ENCODE measurements at regions not wholly inside any gene's neighbourhood (a gene's known extent, or its start where the extent isn't known, plus 50 kb on each side); places are given as distances from the start of the nearest gene placed in this dataset.

DNA sequence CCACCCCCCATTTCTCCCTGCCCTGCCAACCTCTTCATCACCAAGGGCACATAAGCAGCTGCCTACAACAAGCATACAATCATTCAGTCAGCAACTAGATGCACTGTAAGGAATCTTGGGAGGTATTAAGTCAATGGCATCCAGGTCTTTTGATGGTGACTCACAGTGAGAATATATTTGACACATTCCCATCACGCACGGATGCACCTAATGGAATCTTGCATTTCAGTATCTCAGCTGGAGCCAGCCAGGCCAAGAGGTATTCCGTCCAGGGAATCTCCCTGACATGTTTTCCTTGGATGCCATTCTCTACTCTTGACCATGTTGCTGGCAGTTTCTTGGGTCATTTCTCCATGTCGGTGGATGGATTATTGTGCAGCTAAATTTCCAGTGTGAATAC lies 73.9 kb upstream of the CAPRIN2 start:
- no peak for DNase-seq (ENCODE audit: low read depth in 2 of 3, low spot score in 2 of 3)

DNA sequence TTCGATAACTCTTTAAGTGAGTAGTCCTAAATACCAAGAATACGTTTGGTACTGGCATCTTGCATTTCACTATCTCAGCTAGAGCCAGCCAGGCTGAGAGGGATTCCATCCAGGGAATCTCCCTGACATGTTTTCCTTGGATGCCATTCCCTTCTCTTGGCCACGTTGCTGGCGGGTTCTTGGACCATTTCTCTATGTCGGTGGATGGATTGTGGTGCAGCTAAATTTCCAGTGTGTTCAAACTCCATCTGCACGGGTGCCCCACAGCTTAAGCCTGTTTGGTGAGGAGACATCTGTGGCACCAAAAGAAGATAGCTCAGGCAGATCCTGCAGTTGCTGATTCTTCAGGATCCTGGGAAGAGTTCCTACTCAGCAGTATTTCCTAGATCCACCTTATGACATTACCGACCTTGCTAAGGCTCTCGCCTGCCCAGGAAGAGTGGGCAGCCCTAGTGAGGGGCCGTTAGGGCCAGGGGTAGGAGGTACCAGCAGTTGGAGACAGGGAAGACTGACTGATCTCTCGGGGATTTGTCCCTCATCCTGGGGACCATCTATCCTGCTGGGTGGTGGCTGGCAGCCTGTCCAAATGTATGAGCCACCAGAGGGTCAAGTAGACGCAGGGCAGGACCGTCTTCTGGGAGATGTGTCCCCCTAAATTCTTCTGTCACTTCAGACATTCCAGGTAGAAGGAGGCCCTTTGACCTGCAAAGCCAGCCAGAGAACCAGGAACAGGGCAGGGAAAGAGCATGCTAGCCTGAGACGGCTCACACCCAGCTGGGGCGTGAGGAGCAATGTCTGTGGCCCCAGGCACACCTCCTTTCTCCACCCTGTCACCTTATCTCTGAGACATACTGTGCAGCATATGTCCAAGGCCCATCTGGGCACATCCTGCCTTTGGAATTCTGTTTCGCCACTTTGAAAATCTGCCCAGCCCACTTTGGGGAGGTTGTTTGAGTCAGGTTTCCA lies 72.6 kb upstream of the CAPRIN2 start:
- DNase-seq (ENCODE audit: low read depth in 2 of 3, low spot score in 2 of 3), result no peak

DNA sequence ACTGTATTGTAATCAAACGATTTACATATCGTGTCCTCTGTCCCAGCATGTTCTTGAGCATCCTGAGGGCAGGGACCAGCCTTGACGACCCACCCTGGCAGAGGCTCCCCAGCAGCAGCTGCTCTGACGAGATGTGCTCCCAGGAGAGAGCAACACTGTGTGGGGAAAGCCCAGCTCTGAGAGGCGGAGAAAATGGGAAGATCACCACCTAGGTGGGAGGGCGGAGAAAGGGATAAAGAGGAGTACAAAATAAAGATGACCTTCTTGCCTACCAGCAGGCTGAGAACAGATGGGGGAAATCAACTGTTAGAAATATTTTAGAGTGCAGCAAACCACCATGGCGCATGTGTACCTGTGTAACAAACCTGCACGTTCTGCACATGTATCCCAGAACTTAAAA lies 71.5 kb upstream of the CAPRIN2 start:
- DNase-seq (ENCODE audit: low read depth in 2 of 3, low spot score in 2 of 3), result no peak

DNA sequence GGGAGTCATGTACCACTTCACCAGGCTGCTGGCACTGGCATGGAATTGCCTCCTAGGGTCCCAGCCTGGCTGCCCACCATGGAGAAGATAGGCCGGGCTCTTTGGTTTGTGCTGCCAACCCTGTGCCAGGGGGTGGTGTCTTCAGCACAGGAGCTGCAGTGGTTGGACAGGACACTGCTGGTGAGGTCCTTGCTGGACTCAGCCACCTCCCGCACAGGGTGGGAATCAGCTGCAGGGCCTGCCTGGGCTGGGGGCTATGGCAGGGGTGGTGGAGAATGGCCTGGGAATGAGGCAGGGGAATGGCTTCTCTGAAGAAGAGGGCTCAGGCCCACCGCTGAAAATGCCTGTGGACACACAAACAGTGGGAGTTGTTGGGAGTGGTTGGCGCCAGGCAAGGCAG lies 70.6 kb upstream of the CAPRIN2 start:
- no peak for DNase-seq (ENCODE audit: low read depth in 2 of 3, low spot score in 2 of 3)

DNA sequence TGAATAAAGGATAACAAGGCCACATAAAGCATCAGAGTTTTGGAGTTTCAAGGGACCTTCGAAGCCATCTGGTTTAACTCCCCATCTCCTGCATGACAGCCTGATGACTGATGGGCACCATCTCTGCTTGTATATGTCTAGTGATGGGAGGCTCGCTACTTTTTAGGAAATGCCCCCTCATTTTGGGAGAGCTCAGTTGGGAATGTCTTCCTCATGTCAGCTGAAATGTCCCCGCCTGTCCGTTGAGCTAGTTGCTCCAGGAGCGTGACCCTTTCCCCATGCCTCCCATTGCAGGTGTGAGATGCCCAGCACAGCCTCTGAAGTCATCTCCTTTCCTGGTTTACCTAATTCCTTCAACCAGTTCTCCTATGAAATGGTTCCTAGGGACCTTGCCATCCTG lies 69.6 kb upstream of the CAPRIN2 start:
- no peak for DNase-seq (ENCODE audit: low read depth in 2 of 3, low spot score in 2 of 3)

DNA sequence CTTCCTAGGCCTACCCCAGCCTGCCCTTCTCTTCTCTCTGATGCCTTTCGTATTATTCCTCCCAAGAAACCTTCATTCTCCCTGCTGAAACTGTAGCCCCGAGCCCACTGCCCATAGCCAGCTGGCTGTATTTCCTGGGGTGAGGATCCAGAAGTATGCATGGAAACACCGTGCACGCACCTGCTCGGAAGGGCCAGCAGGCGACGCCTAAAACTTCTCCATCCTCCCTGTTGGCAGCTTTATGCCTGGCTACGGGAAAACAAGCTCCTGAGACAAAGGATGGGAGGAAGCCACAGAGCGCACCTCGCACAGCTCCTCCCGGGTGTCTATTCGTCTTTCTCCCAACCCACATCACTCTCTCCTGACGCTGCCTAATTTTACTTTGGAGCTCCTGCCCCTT lies 69.0 kb upstream of the CAPRIN2 start:
- no peak for DNase-seq (ENCODE audit: low read depth in 2 of 3, low spot score in 2 of 3)

DNA sequence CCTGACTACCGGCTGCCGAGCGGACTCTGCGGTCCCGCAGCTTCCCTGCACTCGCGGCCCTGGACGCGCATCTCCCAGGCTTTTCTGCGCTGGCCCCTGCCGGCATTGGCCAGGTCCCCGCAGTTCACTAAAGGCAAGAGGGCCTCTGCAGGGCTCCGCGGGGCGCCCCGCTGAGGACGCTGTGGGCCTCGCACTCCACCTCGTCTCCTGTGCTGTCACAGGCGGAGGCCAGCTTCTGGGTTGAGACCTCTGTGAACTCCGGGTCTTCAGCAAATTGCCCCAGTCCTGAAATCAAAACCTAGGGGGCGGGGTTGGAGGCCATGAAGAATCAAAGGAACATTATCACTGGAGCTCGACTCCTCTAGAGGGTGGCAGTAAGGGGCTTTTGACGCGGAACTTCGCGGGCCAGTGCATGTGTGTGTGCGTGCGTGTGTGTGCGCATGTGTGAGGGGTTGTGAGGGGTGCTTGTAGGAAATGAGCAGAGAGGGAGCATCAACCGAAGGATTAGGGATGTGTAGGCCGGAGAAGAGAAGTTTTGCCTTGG lies 68.5 kb upstream of the CAPRIN2 start:
- DNase-seq (ENCODE audit: low read depth in 2 of 3, low spot score in 2 of 3), result peak in 1 of 3 experiments; percentile 23

DNA sequence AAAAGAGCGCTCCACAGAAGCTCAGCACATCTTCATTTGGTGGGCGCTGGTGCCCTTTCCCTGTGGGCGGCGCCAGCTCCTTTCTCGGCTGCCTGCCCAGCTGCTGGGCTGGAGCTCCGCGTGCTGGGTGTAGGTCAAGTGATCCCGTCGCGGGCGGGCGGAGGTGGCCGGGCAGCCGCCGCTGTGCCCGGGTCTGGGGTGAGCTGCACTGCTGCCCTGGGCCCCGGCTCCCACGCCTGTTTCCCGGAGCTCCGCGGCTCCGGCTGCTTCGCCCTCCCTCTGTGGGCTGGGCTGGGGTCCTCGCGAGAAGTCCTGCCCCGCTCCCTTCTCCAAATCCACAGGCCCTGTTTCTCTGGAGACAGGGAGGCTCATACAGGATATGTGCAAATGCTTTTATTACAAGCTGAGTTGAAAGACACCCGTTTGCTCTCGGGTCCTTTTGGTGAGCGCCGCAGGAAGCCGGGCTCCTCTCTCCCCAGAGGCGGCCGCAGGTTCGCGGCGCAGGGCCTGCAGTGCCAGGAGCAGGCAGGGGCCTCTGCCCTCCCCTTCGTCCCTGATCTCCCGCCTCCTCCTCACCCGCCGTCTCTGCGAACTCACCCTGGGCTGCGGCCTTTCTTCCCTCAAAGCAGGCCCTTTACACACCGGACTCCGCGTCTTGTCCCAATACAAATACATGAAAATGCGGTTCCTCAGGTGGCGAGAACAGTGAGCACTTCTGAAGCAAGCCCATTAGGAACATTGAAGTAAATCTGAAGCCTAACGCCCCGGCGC lies 67.8 kb upstream of the CAPRIN2 start:
- peak in 2 of 3 experiments; percentile 19 for DNase-seq (ENCODE audit: low read depth in 2 of 3, low spot score in 2 of 3)

DNA sequence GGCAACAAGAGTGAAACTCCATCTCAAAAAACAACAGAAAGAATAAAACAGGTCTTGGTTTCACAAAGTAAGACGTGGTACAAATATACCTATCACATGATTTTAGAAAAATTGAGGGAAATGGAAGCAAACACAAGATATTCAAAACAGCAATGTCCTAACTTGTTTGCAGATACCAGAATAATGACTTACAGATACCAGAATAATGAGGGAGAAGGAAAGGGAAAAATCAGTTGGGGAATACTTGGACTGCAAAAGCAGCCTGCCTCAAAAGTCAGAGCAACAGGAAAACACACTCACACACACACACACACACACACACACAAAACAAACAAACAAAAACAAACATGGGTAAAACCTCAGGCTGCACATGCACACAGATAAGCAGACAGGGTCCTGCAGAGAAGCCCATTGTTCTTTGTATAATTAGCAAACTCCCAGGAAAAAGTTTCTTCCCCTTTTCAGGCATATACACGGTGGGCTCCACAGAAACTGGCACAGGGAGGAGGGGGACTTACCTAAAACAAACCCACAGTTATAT lies 65.7 kb upstream of the CAPRIN2 start:
- DNase-seq (ENCODE audit: low read depth in 2 of 3, low spot score in 2 of 3), result no peak

DNA sequence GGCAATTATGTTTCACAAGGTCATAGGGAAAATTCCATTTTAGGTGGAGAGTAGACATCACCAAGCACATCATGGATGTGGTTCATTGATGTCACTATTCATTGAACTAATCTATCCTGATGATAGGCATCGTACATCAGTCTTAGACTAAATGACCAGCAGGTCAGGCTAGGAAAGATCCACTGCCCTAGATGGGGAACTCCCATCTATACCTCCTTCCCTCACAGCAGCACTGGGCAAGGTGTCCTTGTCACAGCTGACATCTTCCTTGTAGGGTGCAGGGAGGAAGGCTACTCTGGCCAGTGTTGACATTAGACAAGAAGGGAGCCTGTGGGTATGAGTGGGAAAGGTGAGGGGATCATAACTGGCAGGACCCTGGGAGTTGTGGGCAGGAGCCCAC lies 63.8 kb upstream of the CAPRIN2 start:
- no peak for DNase-seq (ENCODE audit: low read depth in 2 of 3, low spot score in 2 of 3)

DNA sequence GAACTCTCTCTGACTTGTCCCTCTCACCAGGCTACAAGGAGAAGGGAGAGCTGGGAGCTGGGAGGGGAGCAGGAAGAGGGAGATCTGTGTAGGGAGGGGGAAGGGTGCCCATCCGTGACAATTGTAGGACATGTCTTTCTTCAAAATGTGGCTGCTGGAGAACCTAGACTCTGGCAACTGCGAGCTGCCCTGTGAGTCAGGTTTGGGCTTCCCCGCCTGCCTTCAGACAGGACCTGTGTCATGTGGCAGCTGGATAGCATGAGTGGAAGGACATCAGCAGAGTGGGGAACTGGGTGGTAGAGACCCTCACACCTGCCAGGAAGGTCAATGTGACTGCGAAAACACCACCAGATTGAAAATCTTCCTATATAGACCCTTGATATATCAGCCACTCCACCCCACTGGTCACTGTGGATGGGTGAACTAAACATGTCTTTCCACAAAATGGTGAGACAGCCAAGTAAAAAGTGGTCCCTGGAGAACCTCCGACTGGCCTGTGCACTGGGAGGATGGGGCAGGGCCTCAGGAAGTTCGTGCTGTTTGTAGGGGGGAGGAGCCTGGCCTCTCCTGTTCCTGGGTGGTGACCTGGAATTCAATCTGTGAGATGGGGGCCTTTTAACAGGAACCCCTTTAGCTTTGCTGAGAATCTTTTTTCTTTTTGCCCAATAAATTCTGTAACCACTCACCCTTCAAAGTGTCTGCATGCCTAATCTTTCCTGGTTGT lies 62.2 kb upstream of the CAPRIN2 start:
- no peak for DNase-seq (ENCODE audit: low read depth in 2 of 3, low spot score in 2 of 3)

DNA sequence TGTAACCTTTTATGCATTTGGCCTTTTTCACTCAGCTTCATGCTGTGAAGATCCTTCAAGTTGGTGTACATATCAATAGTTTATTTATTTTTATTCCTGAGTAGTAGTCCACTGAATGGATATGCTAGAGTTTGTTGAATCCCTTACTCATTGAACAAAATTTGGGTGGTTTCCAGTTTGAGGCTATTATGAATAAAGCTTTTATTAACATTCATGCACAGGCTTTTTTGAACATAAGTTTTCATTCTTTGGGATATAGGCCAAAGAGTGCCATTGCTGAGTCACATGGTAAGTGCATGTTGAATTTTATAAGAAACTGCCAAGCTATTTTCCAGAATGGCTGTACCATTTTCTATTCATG lies 59.5 kb upstream of the CAPRIN2 start:
- DNase-seq (ENCODE audit: low read depth in 2 of 3, low spot score in 2 of 3), result no peak

DNA sequence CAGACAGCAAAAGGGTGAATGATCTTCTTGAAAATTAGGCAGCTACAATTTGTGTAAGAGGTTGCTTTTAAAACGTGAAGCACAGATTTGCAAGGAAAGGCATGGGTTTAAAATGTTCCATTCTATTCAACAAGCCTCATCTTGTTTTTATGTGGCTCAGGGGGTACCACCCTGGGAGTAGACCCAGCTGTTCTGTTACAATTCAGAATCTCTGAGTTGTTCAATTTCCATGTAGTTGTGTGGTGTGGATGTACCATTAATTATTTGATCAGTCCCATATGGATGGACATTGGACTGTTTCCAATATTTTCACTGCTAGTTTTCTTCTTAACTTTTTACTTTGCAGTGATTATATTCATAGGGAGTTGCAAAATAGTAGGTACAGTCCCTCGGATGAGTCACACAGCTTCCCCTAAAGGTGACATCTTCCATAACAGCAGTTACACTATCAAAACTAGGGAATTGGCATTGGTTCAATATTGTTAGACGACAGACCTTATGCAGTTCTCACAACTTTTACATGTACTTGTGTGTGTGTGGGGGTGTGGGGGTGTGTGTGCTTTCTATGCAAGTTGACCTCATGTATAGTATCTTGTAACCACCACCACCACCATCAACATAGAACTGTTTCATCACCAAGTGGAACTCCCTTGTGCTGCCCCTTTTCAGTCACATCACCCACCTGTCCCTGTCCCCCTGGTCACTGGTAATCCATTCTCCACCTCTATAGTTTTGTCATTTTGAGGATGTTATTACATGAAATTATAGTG lies 59.0 kb upstream of the CAPRIN2 start:
- DNase-seq (ENCODE audit: low read depth in 2 of 3, low spot score in 2 of 3), result no peak

DNA sequence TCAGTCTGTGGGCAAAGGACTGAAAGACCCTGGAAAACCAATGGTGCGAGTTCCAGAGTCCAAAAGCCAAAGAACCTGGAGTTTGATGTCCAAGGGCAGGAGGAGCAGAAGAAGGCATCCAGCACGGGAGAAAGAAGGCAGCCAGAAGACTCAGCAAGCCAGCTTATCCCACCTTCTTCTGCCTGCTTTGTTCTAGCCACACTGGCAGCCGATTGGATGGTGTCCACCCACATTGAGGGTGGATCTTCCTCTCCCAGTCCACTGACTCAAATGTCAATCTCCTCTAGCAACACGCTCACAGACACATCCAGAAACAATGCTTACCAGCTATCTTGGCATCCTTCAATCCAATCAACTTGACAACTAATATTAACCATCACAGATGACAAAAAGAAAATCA lies 57.2 kb upstream of the CAPRIN2 start:
- DNase-seq (ENCODE audit: low read depth in 2 of 3, low spot score in 2 of 3), result no peak

DNA sequence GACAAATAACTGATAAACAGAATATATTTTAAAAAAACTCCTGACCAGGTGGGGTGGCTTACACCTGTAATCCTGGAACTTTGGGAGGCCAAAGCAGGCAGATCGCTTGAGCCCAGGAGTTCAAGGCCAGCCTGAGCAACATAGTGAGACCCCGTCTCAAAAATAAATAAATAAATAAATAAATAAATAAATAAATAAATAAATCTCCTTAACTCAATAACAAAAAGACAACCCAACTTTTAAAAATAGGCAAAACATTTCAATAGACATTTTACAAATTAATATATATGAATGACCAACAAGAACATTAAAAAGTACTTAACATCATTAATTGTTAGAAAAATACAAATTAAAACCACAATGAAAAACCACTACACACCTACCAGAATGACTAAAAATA lies 56.2 kb upstream of the CAPRIN2 start:
- DNase-seq (ENCODE audit: low read depth in 2 of 3, low spot score in 2 of 3), result no peak

DNA sequence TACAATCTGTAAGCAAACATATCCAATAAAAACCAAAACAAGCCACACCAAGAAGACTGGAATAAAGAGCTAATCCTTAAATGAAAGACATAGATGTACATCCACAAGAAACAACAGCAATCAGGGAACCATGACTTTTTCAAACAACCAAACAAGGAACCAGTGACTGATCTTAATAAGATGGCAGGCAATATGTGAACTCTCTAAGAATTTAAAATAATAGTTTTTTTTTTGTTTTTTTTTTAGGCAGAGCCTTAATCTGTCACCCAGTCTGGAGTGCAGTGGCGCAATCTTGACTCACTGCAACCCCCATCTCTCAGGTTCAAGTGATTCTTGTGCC lies 52.9 kb upstream of the CAPRIN2 start:
- no peak for DNase-seq (ENCODE audit: low read depth in 2 of 3, low spot score in 2 of 3)

DNA sequence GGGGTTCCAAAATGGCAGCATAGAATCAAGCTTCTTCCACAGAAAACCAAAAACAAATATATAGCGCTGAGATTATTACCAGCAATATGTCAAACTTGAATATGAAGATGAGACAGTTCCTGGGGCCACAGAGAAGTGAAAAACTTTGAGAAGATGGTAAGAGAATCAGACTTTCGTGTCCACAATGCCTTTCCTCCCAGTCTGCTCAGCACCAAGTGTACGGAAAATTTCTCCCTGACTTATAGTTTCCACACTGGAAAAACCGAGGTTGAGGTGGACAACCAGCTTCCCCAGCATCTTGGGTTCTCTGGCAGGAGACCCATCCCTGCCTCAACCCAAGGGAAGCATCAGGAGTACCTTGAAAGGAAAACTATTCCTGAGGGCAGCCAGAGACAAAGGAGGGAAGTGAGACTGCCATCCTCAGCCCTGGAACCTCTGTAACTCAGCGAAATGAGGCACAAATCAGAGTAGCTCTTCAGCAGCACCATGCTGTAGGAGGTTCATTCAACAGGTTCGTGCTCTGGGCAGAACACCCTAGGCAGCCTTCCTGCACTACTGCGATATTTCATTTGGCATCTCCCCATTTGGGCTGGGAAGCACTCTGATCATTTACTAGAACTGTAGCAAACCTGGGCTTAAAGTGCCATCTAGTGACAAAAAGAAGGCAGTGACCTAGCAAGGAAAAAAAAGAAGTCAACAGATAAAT lies 52.4 kb upstream of the CAPRIN2 start:
- DNase-seq (ENCODE audit: low read depth in 2 of 3, low spot score in 2 of 3), result no peak

DNA sequence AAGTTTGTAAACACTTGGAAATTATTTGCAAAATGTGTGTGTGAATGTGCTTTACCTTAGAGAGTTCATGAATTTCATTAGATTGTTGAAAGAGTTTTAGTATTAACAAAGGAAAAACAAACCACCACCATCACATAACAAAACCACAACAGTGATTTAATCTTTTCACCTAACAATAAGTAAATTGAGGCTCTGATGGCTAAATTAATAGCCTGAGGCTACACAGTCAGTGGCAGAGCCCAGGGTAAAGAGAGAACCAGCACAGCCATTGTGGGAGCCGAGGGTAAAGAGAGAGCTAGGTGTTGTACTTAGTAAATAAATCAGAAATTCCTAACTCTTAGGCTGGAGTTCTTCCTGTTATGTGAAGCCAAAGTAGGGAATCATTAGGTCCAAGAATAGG lies 51.2 kb upstream of the CAPRIN2 start:
- no peak for DNase-seq (ENCODE audit: low read depth in 2 of 3, low spot score in 2 of 3)

Measured in activated CD8-positive, alpha-beta memory T cell treated with anti-CD3 and anti-CD28 coated beads for 48 hours (primary cell).